Breast epithelium (tissue), 4 donors: ENCODE measurements at regions not wholly inside any gene's neighbourhood (a gene's known extent, or its start where the extent isn't known, plus 50 kb on each side); places are given as distances from the start of the nearest gene placed in this dataset.
A peak's percentile ranks its signal among the peaks of the same experiment; 100 is the strongest.

ENCODE experiments used
- DNase-seq, 2 donors: peaks; one replicate each; pipeline ENCODE4 v3.0.0-alpha.2; 2019; ENCODE audit warnings: low spot score in 2 of 2
- H3K27ac ChIP-seq, 2 donors: fragments of 200-600 bp; sonication (generic) in 1 of 2; one replicate each; pipeline ENCODE4 v1.5.1; 2016 to 2019; ENCODE audit warnings: mild to moderate bottlenecking in 1 of 2
- H3K27me3 ChIP-seq, 2 donors: fragments of 200-600 bp; sonication (generic) in 1 of 2; one replicate each; pipeline versions ENCODE4 v1.5.1 to v1.6.0; 2017 to 2019; ENCODE audit warnings: control low read depth in 1 of 2, mild to moderate bottlenecking in 1 of 2
- H3K36me3 ChIP-seq: fragments of 200-600 bp; one replicate; pipeline ENCODE4 v1.5.1; 2019
- H3K4me1 ChIP-seq, 2 donors: fragments of 200-600 bp; sonication (generic); one replicate each; pipeline ENCODE4 v1.5.1; 2016 to 2019; ENCODE audit warnings: control low read depth in 1 of 2
- H3K4me3 ChIP-seq, 3 donors: fragments of 200-600 bp; sonication (generic); 1 replicate in 2 of 3; 2 replicates in 1 of 3; pipeline ENCODE4 v1.5.1; 2016 to 2019; ENCODE audit warnings: mild to moderate bottlenecking in 3 of 3, moderate library complexity in 2 of 3
- H3K9me3 ChIP-seq, 2 donors: fragments of 200-600 bp; sonication (generic) in 1 of 2; one replicate each; pipeline ENCODE4 v1.5.1; 2016 to 2019; ENCODE audit warnings: control low read depth in 1 of 2
- CTCF ChIP-seq, 3 donors: fragments of 450-650 bp; IDR thresholded peaks; one replicate each; pipeline ENCODE4 v1.5.1; 2016 to 2017; ENCODE audit warnings: antibody characterized with exemption in 3 of 3, mild to moderate bottlenecking in 3 of 3, moderate library complexity in 3 of 3
- POLR2A ChIP-seq: fragments of 450-650 bp; IDR thresholded peaks from one replicate; pipeline ENCODE4 v1.6.1; 2016; ENCODE audit warnings: antibody characterized with exemption, mild to moderate bottlenecking, moderate library complexity
- POLR2AphosphoS5 ChIP-seq, 3 donors: sonication (generic); formaldehyde crosslinking; IDR thresholded peaks; one replicate each; pipeline ENCODE4 v1.6.1; 2017; ENCODE audit warnings: antibody characterized with exemption in 3 of 3
- intact Hi-C: fragments of 100-400 bp; cut with DNase I; formaldehyde crosslinking; loops from one replicate; pipeline ENCODE4 v1.15.1; 2023; ENCODE audit warnings: low total_unique reads

- no peak for TF ChIP-seq CTCF (IDR thresholded peaks at IDR 0.05)
- TF ChIP-seq POLR2AphosphoS5 (IDR thresholded peaks at IDR 0.05) = no peak
- TF ChIP-seq POLR2A = no peak
- Histone ChIP-seq H3K4me1 (no peaks in the 10 kb centered on the region), H3K27me3 (no peaks in the 10 kb centered on the region), H3K36me3 (no peaks in the 10 kb centered on the region), H3K27ac (peak overlapping the region in 1 of 2 donors; percentile 38), H3K9me3 (no peaks in the 10 kb centered on the region), H3K4me3 (no peak overlapping the region)
- no peak for DNase-seq
- intact Hi-C loops = no loop called here
Measured at GRCh38 chr20:19824861-19825260, 66.8 kb downstream of the RIN2 start.

- Histone ChIP-seq H3K27ac (no peak overlapping the region), H3K9me3 (no peaks in the 10 kb centered on the region), H3K4me3 (no peak overlapping the region), H3K4me1 (no peaks in the 10 kb centered on the region), H3K36me3 (no peaks in the 10 kb centered on the region), H3K27me3 (no peaks in the 10 kb centered on the region)
- DNase-seq = no peak
- TF ChIP-seq POLR2AphosphoS5 (IDR thresholded peaks at IDR 0.05) (no peak), POLR2A (no peak), CTCF (IDR thresholded peaks at IDR 0.05) (no peak)
- intact Hi-C loops = no loop called here
Measured at GRCh38 chr20:19826179-19826914, 68.3 kb downstream of the RIN2 start.

- Histone ChIP-seq H3K4me1 (no peaks in the 10 kb centered on the region), H3K27me3 (no peaks in the 10 kb centered on the region), H3K27ac (no peak overlapping the region), H3K4me3 (no peak overlapping the region), H3K36me3 (no peaks in the 10 kb centered on the region), H3K9me3 (no peaks in the 10 kb centered on the region)
- no peak for DNase-seq
- intact Hi-C loops = no loop called here
- TF ChIP-seq POLR2AphosphoS5 (IDR thresholded peaks at IDR 0.05) (no peak), CTCF (IDR thresholded peaks at IDR 0.05) (no peak), POLR2A (no peak)
Measured at GRCh38 chr20:19827818-19828217, 69.8 kb downstream of the RIN2 start.

- intact Hi-C loops = no loop called here
- no peaks in the 10 kb centered on the region for H3K4me1 ChIP-seq
- no peak for DNase-seq
- no peaks in the 10 kb centered on the region for H3K9me3 ChIP-seq
- H3K27me3 ChIP-seq = no peaks in the 10 kb centered on the region
- no peak overlapping the region for H3K4me3 ChIP-seq
- no peaks in the 10 kb centered on the region for H3K36me3 ChIP-seq
- TF ChIP-seq POLR2A = no peak
- TF ChIP-seq CTCF (IDR thresholded peaks at IDR 0.05) = no peak
- no peak for TF ChIP-seq POLR2AphosphoS5 (IDR thresholded peaks at IDR 0.05)
- H3K27ac ChIP-seq = no peak overlapping the region
Measured at GRCh38 chr20:19828232-19828631, 70.2 kb downstream of the RIN2 start.

GRCh38 chr20:19830211-19830785 lies 72.2 kb downstream of the RIN2 start:
- no peaks in the 10 kb centered on the region for H3K36me3 ChIP-seq
- intact Hi-C loops = no loop called here
- DNase-seq = no peak

More at GRCh38 chr20:19830211-19830785, 72.2 kb downstream of the RIN2 start:
- no peak overlapping the region for H3K27ac ChIP-seq
- H3K27me3 ChIP-seq = no peaks in the 10 kb centered on the region
- no peaks in the 10 kb centered on the region for H3K4me1 ChIP-seq
- TF ChIP-seq POLR2A (no peak), CTCF (IDR thresholded peaks at IDR 0.05) (no peak), POLR2AphosphoS5 (IDR thresholded peaks at IDR 0.05) (no peak)
- no peak overlapping the region for H3K4me3 ChIP-seq
- H3K9me3 ChIP-seq = no peaks in the 10 kb centered on the region
